HG02588 (cell line): ENCODE measurements at regions not wholly inside any gene's neighbourhood (a gene's known extent, or its start where the extent isn't known, plus 50 kb on each side); places are given as distances from the start of the nearest gene placed in this dataset.
"Not testable (repeated sequence)": the region's sequence is repeated elsewhere in the genome, so short reads cannot be mapped to it uniquely, and the experiment has no call there.

Experiments used
- ATAC-seq: cut with Tn5 transposase; IDR thresholded peaks from one replicate; pipeline ENCODE4 v1.9.1; 2021; ENCODE audit warnings: mild to moderate bottlenecking, moderate library complexity; ENCODE audit not compliant: unreplicated experiment

- not testable (repeated sequence) for ATAC-seq
Observed at GRCh38 chr9:41367301-41367700, 178.2 kb upstream of the ZNG1F start.

GRCh38 chr9:41361790-41362189 lies 172.7 kb upstream of the ZNG1F start:
- ATAC-seq, result not testable (repeated sequence)

DNA sequence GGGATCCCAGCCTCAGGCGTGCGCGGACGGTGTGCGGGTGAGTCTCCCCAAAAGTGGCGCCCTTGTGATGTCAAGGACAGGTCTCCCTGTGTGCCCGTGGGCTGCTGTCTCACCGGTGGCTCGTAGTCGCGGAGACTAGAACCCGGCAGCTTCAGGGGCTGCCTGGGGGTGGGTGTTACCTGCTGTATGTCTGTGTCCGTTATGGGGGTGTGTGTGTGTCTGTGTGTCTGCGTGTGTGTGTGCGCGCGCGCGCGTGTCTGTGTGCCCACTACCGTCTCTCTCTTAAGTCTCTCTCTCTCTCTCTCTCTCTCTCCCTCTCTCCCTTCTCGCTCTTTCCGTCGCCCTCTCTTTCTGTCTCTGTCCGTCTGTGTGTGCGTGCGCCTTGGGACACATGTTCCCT lies 170.0 kb upstream of the ZNG1F start:
- ATAC-seq, result not testable (repeated sequence)

DNA sequence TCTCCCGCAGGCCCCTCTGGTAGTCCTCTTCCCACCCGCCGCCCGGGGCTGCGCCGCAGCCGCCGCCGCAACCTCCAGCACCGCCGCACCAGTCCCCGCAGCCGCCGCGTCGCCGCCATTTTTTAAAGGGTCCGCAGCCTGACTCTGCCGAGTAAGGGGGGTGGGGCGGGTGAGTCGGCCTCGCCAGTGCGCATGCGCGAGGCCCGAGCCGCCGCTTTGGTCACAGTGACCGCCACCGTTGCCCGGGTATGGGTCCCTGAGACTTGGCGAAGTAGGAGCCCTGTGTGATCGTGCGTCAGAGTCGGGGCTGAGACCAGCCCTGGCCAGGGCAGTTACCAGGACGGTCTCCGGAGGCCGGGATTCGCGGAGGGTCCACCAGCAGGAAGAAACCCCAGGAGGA lies 169.6 kb upstream of the ZNG1F start:
- not testable (repeated sequence) for ATAC-seq

- not testable (repeated sequence) for ATAC-seq
Observed at GRCh38 chr9:41357918-41358404, 168.8 kb upstream of the ZNG1F start.

DNA sequence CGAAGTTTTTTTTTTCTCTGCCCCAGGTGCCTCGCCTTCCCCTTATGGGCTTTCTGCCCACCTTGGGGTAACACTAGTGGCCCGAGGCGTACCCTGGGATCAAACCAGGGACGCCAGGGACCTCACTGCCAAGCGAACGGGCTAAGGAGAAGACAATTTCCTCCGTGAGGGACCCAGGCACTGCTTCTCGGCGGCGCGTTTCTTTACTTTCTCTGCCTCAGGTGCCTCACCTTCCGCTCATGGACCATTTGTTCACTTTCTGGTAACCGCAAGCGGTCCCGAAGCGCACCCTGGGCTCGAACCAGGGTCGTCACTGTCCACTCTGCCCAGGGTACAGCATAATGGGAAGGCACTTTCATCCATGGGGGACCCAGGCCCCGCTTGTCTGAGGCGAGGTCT lies 168.2 kb upstream of the ZNG1F start:
- not testable (repeated sequence) for ATAC-seq

GRCh38 chr9:41356588-41357349 lies 167.7 kb upstream of the ZNG1F start:
- not testable (repeated sequence) for ATAC-seq

- ATAC-seq, result not testable (repeated sequence)
Observed at GRCh38 chr9:41355712-41356450, 166.8 kb upstream of the ZNG1F start.

DNA sequence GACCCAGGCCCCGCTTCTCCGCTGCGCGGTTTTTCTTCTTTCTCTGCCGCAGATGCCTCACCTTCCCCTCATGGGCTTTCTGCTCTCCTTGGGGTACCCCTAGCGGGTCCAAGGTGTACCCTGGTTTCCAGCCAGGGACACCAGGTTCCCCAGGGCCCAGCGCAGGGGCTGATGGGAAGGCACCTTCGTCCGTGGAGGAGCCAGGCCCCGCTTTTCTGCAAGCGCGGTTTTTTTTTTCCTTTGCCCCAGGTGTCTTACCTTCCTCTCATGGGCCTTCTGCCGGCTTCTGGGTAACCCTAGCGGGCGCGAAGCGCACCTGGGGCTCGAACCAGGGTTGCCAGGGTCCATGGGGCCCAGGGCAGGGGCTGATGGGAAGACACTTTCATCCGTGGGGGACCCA lies 165.9 kb upstream of the ZNG1F start:
- not testable (repeated sequence) for ATAC-seq

DNA sequence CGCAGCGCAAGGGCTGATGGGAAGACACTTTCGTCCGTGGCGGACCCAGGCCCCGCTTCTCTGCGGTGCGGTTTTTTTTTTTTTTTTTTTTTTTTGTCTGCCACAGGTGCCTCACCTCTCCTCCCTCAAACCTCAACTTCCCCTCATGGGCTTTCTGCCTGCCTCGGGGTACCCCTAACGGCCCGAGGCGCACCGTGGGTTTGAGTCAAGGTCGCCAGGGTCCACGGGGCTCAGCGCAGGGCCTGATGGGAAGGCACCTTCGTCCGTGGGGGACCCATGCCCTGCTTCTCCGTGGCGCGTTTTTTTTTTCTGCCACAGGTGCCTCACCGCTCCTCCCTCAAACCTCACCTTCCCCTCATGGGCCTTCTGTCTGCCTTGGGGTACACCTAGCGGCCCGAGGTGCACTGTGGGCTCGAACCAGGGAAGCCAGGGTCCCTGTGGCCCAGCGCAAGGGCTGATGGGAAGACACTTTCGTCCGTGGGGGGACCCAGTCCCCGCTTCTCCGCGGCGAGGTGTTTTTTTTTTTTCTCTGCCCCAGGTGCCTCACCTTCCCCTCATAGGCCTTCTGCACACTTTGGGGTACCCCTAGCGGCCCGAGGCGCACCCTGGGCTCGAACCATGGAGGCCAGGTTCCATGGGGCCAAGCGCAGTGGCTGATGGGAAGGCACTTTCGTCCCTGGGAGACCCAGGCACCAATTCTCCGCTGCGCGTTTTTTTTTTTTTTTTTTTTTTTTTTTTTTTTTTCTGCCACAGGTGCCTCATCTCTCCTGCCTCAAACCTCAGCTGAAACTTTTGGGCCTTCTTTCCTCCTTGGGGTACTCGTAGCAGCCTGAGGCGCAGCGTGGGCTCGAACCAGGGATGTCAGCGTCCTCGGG lies 165.2 kb upstream of the ZNG1F start:
- not testable (repeated sequence) for ATAC-seq

DNA sequence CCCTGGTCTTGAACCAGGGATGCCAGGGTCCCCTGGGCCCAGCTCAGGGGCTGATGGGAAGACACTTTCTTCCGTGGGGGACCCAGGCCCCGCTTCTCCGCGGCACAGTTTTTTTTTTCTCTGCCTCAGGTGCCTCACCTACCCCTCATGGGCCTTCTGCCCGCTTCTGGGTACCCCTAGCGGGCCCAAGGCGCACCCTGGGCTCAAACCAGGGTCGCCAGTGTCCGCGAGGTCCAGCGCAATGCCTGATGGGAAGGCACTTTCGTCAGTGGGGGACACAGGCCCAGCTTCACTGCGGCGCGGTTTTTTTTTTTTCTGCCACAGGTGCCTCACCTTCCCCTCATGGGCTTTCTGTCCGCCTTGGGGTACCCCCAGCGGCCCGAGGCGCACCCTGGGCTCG lies 163.9 kb upstream of the ZNG1F start:
- not testable (repeated sequence) for ATAC-seq

- not testable (repeated sequence) for ATAC-seq
Observed at GRCh38 chr9:41352390-41352789, 163.3 kb upstream of the ZNG1F start.

GRCh38 chr9:41347893-41348292 lies 158.8 kb upstream of the ZNG1F start:
- not testable (repeated sequence) for ATAC-seq

DNA sequence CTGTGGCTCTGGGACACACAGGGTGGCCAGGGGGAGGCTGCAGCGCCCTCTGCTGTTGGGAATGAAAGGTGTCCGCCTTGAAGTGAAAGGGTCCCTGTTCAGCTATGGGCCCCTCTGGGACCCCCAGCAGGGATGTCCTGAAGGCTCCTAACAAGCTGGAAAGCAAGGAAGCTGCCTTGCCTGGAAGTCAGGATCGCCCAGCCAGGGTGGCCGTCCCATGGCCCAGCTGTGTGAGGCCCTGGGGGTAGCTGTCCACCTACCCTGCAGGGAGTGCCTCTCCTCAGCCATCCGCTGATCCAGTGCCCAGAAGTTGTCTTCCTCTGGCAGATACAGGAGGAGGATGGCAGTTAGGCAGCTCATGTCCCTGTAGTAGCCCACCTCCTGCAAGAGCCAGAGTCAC lies 143.4 kb upstream of the ZNG1F start:
- not testable (repeated sequence) for ATAC-seq

GRCh38 chr9:41321277-41321676 lies 132.2 kb upstream of the ZNG1F start:
- ATAC-seq, result not testable (repeated sequence)

DNA sequence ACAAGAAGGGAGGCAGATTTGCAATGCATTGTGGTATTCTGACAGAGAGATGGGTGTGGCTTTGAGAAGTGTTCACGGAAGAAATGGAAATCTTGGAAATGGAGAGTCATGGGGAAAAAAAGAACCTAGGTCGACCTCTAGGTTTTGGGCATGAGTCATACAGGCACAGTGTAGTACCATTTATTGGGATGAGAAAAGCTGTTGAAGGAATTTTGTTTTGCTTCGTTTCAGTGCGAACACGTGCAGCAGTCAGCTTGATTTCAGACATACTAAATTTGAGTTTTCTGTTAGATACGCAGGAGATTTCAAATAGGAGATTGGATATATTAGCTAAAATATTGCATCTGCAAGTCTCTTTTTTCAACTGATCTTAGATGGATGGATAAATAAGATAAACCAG lies 119.8 kb upstream of the ZNG1F start:
- not testable (repeated sequence) for ATAC-seq

GRCh38 chr9:41285744-41286143 lies 96.6 kb upstream of the ZNG1F start:
- ATAC-seq, result not testable (repeated sequence)

GRCh38 chr9:41280299-41281238 lies 91.5 kb upstream of the ZNG1F start:
- not testable (repeated sequence) for ATAC-seq

DNA sequence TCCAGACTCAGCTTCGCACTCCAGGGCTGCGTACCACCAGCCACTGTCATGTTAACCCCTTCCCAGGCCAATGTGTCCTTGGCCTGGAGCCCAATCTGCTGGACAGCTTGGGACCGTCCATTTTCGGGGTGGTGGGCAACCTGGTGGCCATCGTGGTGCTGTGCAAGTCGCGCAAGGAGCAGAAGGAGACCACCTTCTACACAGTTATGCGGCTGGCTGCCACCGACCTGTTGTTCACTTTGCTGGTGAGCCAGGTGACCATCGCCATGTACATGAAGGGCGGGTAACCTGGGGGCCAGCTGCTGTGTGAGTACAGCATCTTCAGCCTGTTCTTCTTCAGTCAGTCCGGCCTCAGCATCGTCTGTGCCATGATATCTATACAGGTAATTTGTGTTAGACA lies 90.3 kb upstream of the ZNG1F start:
- not testable (repeated sequence) for ATAC-seq

DNA sequence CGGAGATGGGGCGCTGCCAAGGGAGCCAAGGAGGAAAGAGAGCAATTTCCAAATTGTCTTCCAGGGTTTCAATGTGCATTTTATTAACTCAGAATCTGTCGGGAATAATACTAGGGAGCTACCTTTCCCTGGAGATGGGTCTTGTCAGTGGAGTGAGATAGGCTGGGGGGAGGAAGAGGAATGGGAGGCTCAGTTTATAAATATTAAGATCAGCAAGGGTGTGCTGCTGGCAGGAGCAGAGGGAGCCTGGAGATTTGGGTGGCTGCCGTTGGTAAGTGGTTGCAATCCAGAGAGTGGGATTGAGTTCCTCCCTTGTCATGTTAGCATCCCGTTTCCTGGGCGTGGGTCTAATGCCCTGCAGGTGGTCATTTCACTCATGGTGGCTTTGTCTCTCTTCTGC lies 89.9 kb upstream of the ZNG1F start:
- ATAC-seq, result not testable (repeated sequence)
